Stomach (tissue), 4 donors: ENCODE measurements at regions not wholly inside any gene's neighbourhood (a gene's known extent, or its start where the extent isn't known, plus 50 kb on each side); places are given as distances from the start of the nearest gene placed in this dataset.

Experiments used
- CTCF ChIP-seq, 7 experiments: fragments of 450-650 bp in 4 of 7; fragments of 200-600 bp in 3 of 7; sonication (generic) in 3 of 7; IDR thresholded peaks; one replicate each; pipeline ENCODE4 v1.5.1; 2016 to 2019; ENCODE audit warnings: antibody characterized with exemption in 7 of 7, control low read depth in 2 of 7, mild to moderate bottlenecking in 1 of 7
- EP300 ChIP-seq: sonication (generic); formaldehyde crosslinking; IDR thresholded peaks from one replicate; pipeline ENCODE4 v1.6.1; 2017; ENCODE audit warnings: antibody characterized with exemption
- POLR2A ChIP-seq, 4 donors: fragments of 450-650 bp; IDR thresholded peaks; one replicate each; pipeline ENCODE4 v1.6.1; 2016; ENCODE audit warnings: antibody characterized with exemption in 4 of 4, control low read depth in 2 of 4, mild to moderate bottlenecking in 1 of 4, moderate library complexity in 1 of 4
- POLR2AphosphoS5 ChIP-seq, 3 donors: sonication (generic); formaldehyde crosslinking; IDR thresholded peaks; one replicate each; pipeline ENCODE4 v1.6.1; 2016; ENCODE audit warnings: antibody characterized with exemption in 3 of 3

GRCh38 chr1:157234705-157235273, 96.6 kb upstream of the ETV3 start:
- TF ChIP-seq POLR2AphosphoS5 (IDR thresholded peaks at IDR 0.05) (no peak), CTCF (IDR thresholded peaks at IDR 0.05) (no peak), POLR2A (IDR thresholded peaks at IDR 0.05) (no peak), EP300 (no peak)
